HFF-Myc (cell line): ENCODE measurements at regions not wholly inside any gene's neighbourhood (a gene's known extent, or its start where the extent isn't known, plus 50 kb on each side); places are given as distances from the start of the nearest gene placed in this dataset.

Source experiments
- DNase-seq: peaks from one replicate; pipeline ENCODE4 v3.0.0-alpha.2; 2011; ENCODE audit warnings: low read depth; ENCODE audit errors: extremely low read depth
- H3K4me3 ChIP-seq: replicated peaks from 2 replicates; pipeline ENCODE4 v1.5.1; 2011; ENCODE audit warnings: low read depth, mild to moderate bottlenecking, control low read depth, low read length
- CTCF ChIP-seq: IDR thresholded peaks from 2 replicates; pipeline ENCODE4 v1.5.1; 2012; ENCODE audit warnings: mild to moderate bottlenecking, low read depth, low read length, control low read depth; ENCODE audit errors: missing control alignments

- no peak for TF ChIP-seq CTCF
- no peak for DNase-seq
- no peak overlapping the region for H3K4me3 ChIP-seq
These were observed 134.9 kb downstream of the SOX11 start for GRCh38 chr2:5826979-5827655.

GRCh38 chr2:5834501-5834900, 142.3 kb downstream of the SOX11 start:
- TF ChIP-seq CTCF = no peak
- no peak for DNase-seq
- no peak overlapping the region for H3K4me3 ChIP-seq

- no peak for DNase-seq
- no peak for TF ChIP-seq CTCF
- no peak overlapping the region for H3K4me3 ChIP-seq
These were observed 147.4 kb downstream of the SOX11 start for GRCh38 chr2:5839550-5839949.

DNA sequence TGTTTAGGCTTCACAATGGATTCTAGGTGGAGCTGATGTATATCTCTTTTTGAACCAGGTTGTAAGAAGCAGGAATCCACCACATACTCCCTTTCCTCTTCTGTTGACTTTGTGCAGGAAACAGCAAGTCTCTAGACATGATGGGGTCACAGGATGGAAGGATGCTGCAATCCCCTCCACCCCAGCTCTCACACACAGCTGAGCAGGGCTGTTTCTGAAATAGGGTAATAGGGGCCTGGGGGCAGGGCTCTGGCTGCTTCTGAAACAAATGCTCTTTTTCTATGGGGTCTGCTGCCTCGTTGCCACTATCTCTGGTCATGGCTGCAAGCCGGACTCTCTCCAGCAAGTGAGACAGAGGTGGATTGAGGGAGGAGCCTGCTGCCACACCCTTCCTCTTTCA, 148.9 kb downstream of the SOX11 start:
- TF ChIP-seq CTCF = no peak
- no peak overlapping the region for H3K4me3 ChIP-seq
- DNase-seq = no peak

- no peak for TF ChIP-seq CTCF
These were observed 150.1 kb downstream of the SOX11 start for GRCh38 chr2:5842326-5842725.

GRCh38 chr2:5845798-5846330, 153.7 kb downstream of the SOX11 start:
- no peak for TF ChIP-seq CTCF
- no peak overlapping the region for H3K4me3 ChIP-seq
- no peak for DNase-seq

More at GRCh38 chr2:5842326-5842725, 150.1 kb downstream of the SOX11 start:
- H3K4me3 ChIP-seq = no peak overlapping the region
- DNase-seq = no peak

DNA sequence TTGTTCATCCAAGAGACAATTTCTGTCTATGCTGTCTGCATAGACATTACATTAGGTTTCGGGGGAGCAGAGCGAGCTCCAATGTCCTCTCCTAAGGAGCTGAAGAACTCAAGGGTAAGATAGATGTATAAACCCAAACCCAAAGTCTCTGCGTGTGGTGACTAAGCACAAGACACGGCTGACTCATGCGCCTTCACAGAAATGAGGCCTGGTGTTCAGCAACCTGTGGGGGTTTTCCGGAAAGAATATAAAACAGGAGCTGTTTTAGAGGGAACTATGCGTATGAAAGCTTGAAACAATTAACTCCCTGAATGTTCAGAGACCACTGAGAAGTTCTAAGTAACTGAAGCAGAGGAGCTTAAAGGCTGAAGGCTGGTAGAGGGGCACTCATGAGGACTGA, 154.7 kb downstream of the SOX11 start:
- no peak overlapping the region for H3K4me3 ChIP-seq
- no peak for DNase-seq
- TF ChIP-seq CTCF = no peak
